ENCODE measurements at regions not wholly inside any gene's neighbourhood (a gene's known extent, or its start where the extent isn't known, plus 50 kb on each side); places are given as distances from the start of the nearest gene placed in this dataset.

DNA sequence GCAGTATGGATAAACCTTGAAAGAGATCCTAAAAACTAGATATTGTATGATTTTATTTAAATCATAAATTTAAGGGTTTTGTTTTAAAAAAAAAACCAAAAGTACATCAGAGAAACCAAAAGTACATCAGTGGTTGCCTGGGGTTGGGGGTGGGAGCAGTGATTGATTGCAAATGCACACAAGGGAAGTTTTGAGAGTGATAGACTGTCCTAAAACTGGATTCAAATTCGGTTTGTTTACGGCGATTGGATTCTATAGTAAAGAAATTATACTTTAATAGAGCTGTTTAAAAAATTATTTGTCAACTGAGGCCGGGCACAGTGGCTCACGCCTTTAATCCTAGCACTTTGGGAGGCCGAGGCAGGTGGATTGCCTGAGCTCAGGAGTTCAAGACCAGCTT lies 179.8 kb downstream of the METTL4 start:
- no peak for DNase-seq (ENCODE audit: low read depth)

DNA sequence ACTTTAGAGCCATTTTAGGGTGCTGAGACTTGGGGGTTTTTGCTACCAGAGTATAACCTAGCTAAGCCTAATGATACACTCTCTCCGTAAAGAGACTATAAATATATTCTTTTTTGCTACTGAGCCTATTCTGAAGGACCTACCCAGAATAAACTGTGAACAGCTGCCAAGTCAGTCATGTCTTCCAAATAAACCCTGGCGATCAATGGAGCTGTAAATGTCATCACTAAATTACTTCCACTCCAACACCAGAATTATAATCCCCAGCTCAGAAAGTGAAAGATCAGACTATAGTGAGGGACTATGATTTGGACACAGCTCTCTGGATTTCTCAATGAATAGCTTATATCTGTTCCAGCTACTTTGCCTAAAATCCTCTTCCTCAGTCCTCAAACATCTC lies 178.9 kb downstream of the METTL4 start:
- DNase-seq (ENCODE audit: low read depth): no peak

DNA sequence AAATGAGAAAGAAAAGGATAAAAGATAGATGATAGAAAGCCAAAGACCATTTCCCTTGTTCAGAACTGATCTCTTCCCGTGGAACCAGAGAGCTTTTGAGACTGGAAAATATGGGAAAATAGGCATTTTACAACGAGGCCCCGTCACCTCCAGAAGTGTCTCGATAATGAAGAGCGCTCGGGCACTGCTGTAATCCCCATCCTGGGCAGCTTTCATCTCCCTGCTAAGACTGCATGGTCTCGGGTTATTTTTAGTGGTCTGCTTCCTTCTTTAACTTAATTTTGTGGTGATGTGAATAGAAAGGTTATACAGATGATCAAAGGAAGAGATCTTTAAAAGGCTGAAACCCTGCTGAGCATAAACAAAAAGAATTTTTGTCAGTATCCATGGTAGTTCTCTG lies 176.6 kb downstream of the METTL4 start:
- DNase-seq (ENCODE audit: low read depth): no peak

DNA sequence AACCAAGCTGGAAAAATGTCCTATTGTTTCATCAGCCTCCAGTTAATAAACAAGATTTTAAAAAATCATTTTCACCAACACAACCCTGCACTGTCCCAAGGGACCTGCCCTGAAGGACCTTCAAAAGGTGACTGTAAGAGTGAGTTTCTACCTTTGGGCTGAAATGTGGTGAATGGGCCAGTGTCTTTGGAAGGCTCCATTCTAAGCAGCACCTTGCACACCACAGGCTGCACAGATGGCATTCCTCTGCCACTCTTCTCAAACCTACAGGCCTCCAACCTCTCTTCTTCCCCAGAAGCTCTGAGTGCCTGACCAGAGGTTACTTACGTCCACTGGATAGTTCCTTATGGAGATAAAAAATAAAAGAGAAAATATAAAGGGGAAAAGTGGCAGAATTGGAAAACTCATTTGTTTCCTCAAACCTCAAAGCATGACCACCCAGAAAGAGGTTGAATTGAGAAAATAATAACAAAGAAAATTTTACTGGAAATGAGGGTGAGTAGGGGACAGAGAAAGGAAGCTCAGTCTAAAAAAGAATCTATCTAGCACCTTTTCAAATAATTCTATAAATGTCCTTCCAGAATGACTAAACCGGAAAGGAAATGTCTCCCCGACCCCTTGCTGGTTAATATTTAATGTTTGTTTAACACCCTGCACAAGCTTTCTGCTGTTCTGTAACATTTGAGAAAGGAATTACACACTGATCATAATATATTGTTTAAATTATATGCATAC lies 175.7 kb downstream of the METTL4 start:
- DNase-seq (ENCODE audit: low read depth): no peak

DNA sequence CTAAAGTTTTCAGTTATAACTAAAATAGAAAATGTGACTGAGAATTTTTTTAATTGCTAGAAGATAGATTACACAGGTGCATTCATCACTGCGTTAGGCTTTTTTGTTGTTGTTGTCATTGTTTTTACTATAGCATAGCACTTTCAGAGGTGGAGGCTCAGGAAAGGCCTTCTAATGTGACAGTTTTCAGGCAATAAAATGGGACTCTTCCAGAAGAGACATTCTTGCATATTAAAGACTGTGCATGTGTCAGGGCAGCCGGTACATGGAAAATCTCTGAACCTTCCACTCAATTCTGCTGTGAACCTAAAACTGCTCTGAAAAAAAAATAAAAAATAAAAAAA lies 175.2 kb downstream of the METTL4 start:
- no peak for DNase-seq (ENCODE audit: low read depth)

DNA sequence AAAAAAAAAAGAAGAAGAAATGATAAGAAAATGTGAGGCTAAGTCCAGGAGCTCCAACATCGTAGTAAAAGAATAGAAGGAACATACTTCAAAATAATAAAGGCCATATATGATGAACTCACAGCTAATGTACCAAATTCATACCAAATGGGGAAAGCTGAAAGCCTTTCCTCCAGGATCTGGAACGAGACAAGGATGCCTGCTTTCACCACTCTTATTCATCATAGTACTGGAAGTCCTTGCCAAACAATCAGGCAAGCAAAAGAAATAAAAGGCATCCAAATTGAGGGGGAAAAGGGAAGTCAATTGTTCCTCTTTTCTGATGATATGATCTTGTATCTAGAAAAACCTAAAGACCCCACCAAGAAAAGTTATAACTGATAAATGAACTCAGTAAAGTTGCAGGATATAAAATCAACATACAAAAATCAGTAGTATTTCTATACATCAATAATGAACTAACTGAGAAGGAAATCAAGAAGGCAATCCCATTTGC lies 170.6 kb downstream of the METTL4 start:
- no peak for DNase-seq (ENCODE audit: low read depth)

DNA sequence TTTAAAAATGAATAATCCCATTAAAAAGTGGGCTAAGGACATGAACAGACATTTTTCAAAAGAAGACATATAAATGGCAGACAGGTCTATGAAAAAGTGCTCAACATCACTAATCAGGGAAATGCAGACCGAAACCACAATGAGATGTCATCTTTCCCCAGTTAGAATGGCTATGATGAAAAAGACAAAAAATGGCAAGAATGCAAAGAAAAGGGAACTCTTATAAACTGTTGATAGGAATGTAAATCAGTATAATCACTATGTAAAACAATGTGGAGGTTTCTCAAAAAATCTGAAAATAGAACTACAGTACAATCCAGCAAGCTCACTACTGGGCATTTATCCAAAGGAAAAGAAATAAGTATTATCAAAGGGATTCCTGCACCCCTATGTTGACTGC lies 169.2 kb downstream of the METTL4 start:
- no peak for DNase-seq (ENCODE audit: low read depth)

DNA sequence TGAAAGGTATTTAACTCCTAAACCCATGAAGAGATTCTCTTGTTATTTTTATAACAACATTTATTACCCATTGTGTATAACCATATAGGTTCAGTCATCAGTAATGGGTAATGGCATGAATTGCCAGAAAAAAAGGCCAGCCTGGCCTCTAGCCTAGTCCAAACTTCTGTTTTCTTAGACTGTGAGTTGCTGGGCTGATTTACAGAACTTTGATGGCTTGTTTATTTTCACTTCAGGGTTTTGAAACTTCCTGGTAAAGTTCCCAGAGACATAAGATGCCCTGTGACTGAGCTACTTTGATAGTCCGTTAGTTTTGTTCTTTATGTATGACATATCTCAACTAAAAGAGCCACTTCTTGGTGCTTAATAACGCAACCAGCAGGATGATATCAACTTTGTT lies 164.8 kb downstream of the METTL4 start:
- DNase-seq (ENCODE audit: low read depth): no peak

DNA sequence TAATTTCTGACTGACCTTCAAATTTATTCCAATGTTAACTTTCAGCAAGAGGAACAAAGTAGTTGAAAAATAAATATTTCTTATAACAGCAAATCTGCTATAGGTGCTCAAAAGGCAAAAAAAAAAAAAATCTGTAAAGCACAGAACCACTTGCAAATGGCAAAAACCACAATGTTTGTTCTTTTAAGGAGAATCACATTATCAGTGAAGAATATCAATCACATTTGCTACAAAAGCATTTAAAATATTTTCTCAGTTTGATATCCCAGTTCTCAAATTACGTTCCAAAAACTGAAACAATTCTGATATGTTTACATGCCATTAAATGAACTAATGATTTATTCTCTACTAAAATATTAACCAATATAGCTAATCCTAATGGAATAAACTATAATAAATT lies 163.3 kb downstream of the METTL4 start:
- DNase-seq (ENCODE audit: low read depth): no peak

DNA sequence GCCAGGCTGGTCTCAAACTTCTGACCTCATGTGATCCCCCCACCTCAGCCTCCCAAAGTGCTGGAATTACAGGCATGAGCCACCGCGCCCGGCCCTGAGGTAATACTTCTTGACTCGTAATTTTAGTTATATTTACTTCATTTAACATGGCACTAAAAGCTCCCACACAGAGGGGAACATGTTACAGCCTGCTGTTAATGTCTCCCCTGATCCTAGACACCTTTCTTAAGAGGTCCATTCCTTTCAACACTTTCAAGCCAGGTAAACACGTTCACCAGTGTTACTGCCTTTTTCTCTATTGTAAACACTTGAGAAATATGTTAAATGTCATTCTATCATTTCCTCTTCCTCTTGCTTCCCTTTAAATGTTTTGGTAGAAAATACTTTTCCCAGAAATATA lies 161.4 kb downstream of the METTL4 start:
- DNase-seq (ENCODE audit: low read depth): no peak

DNA sequence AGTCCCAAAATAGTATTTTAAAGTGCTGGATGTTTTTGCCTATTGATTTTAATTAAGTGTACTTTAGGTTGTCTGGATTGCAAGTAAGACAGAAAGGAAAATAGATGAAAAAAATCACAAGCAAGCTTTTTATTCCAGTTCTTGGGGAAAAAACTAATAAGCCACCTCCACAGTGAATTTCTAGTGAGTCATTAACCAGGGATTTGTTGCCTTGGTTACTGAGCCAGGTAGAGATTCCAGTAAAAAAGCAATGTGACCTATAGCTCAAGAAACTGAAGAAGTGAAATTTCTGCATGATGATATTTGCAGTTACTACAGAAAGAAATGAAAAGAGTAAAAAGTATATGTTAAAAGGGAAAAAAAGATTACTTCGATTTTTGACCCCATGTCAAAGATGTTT lies 160.6 kb downstream of the METTL4 start:
- DNase-seq (ENCODE audit: low read depth): no peak

DNA sequence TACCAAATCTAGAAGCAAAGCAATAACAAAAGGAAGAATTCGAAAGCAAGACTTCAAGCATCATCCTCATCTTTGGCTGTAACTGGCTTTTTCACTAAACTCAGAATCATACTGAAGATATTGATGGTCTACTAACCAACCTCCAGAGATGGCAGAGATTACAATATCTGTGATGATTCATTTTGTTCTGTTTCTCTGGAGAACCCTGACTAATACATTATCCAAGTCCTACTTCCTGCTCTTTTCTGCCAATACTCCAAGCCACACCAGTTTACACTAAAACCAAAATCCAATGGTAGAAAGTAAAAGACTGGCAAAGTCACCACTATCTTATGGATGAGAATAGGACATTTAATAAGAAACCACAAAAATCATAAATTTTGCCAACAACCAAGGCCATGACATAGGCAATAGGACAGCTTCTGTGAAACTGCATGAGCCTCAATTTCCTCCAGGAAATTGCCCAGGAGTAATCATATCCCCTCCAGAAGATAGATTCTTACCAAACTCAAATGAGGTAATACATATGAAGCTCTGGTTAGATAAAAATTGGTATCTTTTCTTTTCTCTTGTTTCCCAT lies 159.8 kb downstream of the METTL4 start:
- DNase-seq (ENCODE audit: low read depth): no peak

DNA sequence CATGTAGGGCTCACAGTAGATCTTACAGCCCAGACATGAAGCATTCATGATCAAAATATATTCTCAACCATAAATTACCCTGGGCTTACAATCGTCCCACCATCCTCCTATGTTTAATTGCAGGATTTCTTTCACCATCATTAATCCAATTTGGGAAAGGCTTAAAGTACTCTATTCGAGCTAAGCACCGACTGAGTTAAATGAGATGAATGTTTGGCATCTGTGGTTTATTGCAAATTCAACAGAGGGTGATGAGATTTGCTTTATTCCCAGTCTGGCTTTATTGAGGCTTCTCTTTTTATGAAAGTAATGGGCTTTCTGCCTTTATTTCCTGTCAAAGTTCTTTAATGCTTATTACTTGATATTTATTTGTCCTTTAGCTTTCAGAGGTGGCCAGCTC lies 159.0 kb downstream of the METTL4 start:
- no peak for DNase-seq (ENCODE audit: low read depth)

DNA sequence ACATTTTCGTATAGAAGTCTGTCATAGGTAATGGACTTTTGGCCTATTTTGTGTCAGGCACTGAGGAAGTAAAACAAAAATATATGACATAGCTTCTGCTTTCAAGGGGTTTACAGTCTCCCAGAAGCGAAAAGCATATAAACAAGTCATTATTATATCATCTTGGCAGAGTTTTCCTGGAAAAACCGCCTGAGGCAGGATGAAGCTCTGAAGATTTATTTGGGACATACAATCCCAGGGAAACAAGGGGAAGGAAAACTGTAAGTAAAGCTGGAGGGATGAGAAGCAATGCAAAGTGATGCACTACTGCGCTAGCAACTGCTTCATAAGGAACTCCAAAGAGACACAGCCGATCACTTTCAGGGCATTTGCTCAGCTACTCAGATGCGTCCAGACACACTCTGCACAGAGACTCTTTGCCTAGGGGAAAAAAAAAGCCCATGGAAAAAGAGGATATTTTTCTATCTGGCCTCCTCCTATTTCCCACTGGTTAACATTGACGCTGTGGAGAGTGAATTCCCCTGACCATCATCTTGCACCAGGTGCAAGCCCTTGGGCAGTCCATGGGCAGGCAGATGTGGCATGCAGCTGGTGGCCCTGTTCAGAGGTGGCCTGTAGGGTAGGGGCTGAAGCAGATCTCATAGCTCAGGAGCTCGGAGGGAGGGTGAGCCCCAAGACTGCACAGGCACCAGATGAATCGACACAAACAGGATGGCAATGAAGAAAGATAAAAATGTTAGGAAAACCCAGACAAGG lies 158.1 kb downstream of the METTL4 start:
- DNase-seq (ENCODE audit: low read depth): no peak

DNA sequence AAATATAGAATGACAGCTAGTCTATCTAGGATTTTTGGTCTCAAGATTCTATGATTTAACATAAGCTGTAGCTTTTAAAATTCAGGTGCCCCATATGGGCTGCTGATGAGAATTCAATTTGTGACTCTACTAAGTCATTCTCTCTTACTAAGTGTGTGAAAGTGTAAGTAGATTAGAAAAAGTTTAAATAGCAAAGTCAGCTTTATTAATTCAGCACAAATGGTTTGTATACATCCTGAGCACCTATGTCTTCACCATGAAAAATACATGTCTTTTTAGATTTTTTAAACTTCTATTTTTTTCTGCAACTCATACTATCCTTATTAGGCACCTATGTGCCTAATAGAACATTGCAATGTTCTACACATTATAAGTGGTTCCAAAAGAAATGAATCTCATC lies 157.1 kb downstream of the METTL4 start:
- DNase-seq (ENCODE audit: low read depth): no peak

DNA sequence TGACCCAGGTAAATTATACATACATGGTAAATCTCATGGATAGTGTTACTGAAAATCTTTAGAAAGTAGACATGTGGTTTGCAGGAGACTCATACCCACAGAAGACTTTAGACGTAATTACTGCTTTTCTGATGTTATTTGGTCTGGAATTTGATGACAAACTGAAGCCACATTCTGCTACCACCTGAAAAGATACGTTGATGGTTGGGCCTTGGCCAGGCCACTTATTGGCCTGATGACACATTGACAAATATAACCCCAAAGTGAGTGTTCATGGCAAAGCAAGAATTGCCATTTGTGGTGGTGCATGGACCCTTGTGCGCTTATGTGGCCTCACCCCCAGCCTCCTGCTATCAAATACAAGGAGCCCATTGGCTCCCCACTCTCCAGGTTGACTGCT lies 155.6 kb downstream of the METTL4 start:
- no peak for DNase-seq (ENCODE audit: low read depth)

DNA sequence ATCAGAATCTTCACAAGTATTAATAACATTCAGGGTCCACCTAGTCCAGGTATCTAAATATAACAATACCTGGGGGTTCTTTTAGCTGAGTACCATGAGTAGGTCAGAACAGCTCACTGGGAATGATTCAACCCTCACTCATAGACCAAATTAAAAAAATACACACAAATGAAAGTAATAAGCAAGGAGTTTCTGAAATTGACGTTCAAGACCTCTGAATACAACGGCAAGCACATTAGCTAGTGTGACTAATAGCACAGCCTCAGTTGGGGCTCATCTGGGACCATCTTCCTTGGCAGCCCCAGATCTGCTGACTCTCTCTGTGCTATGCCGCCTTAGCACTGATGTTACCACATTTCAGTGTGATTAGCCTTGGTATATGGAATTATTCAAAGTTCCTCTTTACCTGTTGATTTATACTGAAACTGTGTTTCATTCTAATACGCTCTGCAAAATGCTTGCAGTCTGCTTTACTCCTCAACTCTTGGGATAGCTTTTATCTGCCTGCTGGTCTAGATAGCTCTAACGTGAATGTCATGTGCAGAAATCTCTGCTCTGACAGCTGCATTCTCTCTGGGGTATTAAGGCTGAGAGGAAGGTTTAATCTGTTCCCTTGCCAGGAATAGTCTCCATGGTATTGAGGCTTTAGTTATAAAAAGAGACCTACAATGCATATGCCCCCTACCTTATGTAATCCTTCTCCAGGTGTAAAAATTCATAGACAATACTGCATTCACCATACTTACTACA lies 153.3 kb downstream of the METTL4 start:
- DNase-seq (ENCODE audit: low read depth): no peak

DNA sequence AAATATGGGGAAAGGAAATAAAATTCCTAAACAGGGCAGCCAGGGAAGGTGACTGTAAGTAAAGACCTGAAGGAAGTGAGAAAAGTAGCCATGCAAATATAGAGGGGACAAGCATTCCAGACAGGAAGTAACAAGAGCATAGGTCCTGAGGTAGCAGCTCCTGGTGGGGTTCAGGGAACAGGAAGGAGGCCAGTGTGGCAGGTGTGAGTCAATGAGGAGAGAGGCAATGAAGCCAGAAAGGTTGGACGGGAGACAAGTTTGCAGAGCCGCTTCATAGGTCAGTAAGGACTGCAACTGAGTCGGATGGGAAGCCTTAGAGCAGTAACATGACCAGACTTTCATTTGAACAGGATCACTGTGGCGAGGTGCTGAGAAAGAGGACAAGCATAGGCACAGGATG lies 150.9 kb downstream of the METTL4 start:
- no peak for DNase-seq (ENCODE audit: low read depth)

DNA sequence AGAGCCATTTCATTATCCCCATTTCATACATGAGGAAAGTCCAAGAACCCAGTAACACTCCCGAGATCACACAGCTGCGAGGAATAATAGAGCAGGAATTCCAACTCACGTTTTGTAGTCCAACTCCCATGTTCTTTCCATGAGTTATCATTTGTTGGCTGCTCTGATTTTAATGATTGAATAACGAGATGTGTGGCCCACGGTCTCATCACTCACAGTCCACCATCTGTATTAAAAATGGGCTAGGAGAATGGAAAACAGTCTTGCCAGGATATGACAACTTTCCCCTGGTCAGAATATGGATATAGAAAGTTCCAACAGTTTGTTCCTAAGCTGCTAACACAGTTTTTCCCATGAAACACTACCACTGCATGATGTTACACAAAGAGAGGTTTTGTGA lies 147.5 kb downstream of the METTL4 start:
- DNase-seq (ENCODE audit: low read depth): no peak

DNA sequence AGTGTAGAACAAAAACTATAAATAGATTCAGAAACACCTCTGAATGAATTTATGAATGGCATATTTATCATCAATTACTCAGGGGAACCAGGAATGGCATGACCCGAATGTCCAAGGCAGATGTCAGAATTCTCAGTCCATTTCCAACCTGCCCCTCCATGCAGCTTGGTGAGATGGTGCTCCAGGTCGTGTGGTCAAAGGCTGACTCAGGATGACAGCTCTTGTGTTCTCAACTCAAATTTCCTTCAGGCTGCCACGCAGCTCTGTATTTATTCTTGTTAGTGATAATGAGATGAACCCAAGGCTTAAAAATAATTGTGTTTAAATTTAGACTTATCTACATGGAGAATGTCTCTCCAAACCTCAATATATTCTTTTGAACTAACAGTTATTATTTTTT lies 146.9 kb downstream of the METTL4 start:
- DNase-seq (ENCODE audit: low read depth): no peak

DNA sequence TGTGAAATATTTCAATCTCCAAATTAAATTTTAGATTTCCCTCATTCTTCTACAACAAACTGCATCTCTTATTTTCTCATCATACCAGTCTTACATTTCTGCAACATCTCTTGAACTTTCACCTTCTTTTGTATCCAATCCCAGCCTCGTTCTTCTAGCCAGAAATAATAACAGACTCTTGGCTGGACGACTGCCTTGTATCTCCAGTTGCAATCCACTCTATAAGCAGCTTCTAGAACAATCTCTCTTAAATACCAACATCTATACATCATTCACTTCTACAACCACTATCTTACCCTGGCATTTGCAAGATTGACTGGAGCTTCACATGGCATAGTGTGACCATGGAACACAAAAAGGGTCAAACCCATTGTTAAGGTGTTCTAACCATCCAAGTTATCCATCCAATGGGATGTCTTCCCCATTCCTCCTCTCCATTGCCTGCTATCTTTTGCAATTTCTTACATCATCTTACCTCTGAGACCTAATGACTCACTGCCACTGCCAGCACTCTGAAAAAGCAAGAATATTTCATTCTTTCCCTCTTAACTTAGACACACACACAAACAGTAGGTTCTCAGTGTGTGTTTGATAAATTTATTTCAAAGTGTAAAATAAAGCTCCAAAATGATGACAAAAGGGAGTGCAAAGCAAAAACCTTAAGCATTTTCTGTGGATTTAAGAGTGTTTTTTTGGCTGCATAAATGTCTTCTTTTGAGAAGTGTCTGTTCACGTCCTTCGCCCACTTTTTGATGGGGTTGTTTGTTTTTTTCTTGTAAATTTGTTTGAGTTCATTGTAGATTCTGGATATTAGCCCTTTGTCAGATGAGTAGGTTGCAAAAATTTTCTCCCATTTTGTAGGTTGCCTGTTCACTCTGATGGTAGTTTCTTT lies 145.6 kb downstream of the METTL4 start:
- no peak for DNase-seq (ENCODE audit: low read depth)

DNA sequence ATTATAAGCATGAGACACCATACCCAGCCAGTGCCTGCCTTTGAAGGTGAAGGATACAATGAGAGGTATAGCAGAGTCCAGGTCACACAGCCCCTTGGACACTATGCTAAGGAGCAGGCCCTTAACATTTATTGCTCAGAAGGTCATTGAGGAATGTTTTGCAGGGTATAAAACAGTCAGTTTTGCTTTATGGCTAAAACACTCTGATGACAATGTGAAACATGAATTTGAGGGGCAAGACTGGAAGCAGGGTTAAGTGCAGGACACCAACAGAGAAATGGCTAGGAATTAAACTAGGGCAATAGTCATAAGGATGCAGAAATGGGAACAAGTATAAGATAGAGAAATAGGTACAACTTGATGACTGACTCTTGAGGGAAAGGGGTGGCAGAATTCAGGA lies 141.1 kb downstream of the METTL4 start:
- no peak for DNase-seq (ENCODE audit: low read depth)
